GM13977 (cell line): ENCODE measurements at regions not wholly inside any gene's neighbourhood (a gene's known extent, or its start where the extent isn't known, plus 50 kb on each side); places are given as distances from the start of the nearest gene placed in this dataset.

Experiments
- DNase-seq: peaks from one replicate; pipeline ENCODE4 v3.0.0; 2012; ENCODE audit warnings: low spot score
- CTCF ChIP-seq: IDR thresholded peaks from 2 replicates; pipeline ENCODE4 v1.5.1; 2012; ENCODE audit warnings: mild to moderate bottlenecking, control low read depth; ENCODE audit not compliant: insufficient read depth; ENCODE audit errors: extremely low read depth, missing control alignments
- in situ Hi-C: fragments of 300-500 bp; cut with MboI; formaldehyde crosslinking; loops from one replicate; pipeline ENCODE4 v1.12.0; 2022; ENCODE audit warnings: low sequenced_read_pairs, low pct_unique_long_range_greater_than_20kb, mixed read lengths, inconsistent platforms; ENCODE audit not compliant: unreplicated experiment

GRCh38 chr4:123585111-123585510 is 188.5 kb downstream of the SPRY1 start:
- in situ Hi-C loops, result no loop called here
- TF ChIP-seq CTCF, result no peak
- no peak for DNase-seq

GRCh38 chr4:123587983-123588494 is 191.4 kb downstream of the SPRY1 start:
- no peak for DNase-seq
- in situ Hi-C loops, result no loop called here
- TF ChIP-seq CTCF, result no peak

- peak; percentile 31 for DNase-seq
- TF ChIP-seq CTCF, result no peak
- in situ Hi-C loops, result no loop called here
These were observed 192.1 kb downstream of the SPRY1 start for GRCh38 chr4:123588631-123589241.

GRCh38 chr4:123589301-123589700 is 192.7 kb downstream of the SPRY1 start:
- no peak for DNase-seq
- TF ChIP-seq CTCF, result no peak
- in situ Hi-C loops, result no loop called here

- in situ Hi-C loops, result no loop called here
- TF ChIP-seq CTCF, result no peak
- DNase-seq, result no peak
These were observed 195.3 kb downstream of the SPRY1 start for GRCh38 chr4:123591875-123592274.

GRCh38 chr4:123593655-123594054 is 197.1 kb downstream of the SPRY1 start:
- no peak for TF ChIP-seq CTCF
- in situ Hi-C loops, result no loop called here
- no peak for DNase-seq
